GM13977 (cell line): ENCODE measurements at regions not wholly inside any gene's neighbourhood (a gene's known extent, or its start where the extent isn't known, plus 50 kb on each side); places are given as distances from the start of the nearest gene placed in this dataset.
"Not testable (repeated sequence)": the region's sequence is repeated elsewhere in the genome, so short reads cannot be mapped to it uniquely, and the experiment has no call there.

Source experiments
- DNase-seq: peaks from one replicate; pipeline ENCODE4 v3.0.0; 2012; ENCODE audit warnings: low spot score
- in situ Hi-C: fragments of 300-500 bp; cut with MboI; formaldehyde crosslinking; loops from one replicate; pipeline ENCODE4 v1.12.0; 2022; ENCODE audit warnings: low sequenced_read_pairs, low pct_unique_long_range_greater_than_20kb, mixed read lengths, inconsistent platforms; ENCODE audit not compliant: unreplicated experiment
- TF ChIP-seq, protein P1 (sequence below): IDR thresholded peaks from 2 replicates; pipeline ENCODE4 v1.5.1; 2012; ENCODE audit warnings: mild to moderate bottlenecking, control low read depth; ENCODE audit not compliant: insufficient read depth; ENCODE audit errors: extremely low read depth, missing control alignments

DNA sequence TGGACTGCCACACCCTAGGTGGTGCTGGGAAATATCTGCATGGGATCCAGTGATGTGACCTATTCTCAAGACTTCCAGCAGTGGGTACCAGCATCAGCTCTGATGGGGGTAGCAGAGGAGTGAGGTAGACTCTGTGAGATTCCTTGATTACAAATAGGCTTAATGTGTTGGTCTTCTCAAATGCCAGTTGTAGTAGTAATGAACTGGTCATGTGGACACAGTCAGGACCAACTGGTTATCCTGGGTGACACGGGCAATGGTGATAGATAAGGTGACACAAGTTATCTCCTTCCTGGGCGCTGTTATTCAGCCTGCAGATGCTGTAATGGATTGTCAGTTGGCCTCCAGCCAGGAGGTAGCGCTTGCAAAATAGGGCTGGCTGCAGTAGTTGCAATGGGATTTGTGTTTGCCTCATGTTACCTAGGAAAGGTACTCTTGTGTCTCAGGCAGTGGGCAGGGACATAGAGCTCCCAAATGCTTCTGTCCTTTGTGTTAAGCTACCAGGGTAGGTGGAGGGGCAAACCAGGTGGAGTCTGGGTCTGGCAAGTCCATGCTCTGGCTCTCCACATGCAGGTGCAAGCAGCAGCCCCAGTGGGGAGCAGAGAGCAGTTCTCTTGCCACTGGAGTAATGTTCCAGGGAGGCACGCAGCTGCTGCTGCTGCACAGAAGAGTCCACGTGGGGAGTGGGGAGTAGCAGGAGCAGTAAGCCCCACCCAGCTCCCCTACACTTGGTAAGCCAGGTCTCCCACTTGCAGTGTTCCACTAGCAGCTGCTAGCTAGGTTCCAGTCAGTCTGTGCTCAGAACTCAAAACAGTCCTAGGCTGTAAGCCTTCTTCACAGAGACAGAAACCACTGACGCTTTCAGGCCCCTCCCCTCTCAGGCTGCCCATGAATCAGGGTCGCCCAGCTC, 505.4 kb upstream of the DDX18 start:
- in situ Hi-C loops: no loop called here
- DNase-seq: no peak
- TF ChIP-seq, protein P1, sequence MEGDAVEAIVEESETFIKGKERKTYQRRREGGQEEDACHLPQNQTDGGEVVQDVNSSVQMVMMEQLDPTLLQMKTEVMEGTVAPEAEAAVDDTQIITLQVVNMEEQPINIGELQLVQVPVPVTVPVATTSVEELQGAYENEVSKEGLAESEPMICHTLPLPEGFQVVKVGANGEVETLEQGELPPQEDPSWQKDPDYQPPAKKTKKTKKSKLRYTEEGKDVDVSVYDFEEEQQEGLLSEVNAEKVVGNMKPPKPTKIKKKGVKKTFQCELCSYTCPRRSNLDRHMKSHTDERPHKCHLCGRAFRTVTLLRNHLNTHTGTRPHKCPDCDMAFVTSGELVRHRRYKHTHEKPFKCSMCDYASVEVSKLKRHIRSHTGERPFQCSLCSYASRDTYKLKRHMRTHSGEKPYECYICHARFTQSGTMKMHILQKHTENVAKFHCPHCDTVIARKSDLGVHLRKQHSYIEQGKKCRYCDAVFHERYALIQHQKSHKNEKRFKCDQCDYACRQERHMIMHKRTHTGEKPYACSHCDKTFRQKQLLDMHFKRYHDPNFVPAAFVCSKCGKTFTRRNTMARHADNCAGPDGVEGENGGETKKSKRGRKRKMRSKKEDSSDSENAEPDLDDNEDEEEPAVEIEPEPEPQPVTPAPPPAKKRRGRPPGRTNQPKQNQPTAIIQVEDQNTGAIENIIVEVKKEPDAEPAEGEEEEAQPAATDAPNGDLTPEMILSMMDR: no peak

DNA sequence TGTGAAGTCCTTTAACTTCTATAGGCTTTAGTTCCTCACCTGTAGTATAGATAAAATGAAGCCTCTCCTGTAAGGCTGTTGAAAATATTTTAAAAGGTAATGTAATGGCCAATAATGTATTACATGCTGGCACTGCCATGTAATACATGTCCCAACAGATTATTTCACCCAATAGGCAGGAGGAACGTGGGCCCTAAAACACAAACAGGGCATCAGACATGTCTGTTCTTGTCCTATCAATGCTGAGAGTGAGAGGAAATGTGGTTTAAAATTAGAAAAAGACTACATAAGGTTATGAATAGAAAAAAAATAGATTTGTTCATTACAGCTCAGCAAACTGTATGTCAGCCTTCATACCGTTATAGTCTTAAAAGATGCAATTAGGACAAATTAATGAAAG, 492.7 kb upstream of the DDX18 start:
- in situ Hi-C loops: no loop called here
- no peak for DNase-seq
- TF ChIP-seq, protein P1: no peak

DNA sequence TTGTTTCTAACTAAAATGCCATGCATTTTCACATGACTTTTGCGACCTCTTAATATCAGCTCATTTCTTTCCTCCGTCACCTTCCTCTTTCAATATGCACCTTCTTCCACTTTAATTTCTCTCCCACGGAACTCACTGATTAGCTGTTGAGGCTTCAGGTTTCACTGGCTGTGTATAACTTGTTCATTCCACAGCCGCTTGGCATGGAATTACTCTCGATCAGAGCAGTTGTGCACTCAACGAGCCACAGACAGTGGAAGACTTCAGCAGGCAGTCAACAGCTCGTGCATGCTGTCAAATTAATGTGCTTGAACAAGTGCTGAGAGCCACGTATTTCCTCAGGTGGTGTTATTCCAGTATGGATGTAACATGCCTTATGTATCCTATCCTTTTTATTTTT, 491.2 kb upstream of the DDX18 start:
- no peak for DNase-seq
- TF ChIP-seq, protein P1: no peak
- in situ Hi-C loops: no loop called here

DNA sequence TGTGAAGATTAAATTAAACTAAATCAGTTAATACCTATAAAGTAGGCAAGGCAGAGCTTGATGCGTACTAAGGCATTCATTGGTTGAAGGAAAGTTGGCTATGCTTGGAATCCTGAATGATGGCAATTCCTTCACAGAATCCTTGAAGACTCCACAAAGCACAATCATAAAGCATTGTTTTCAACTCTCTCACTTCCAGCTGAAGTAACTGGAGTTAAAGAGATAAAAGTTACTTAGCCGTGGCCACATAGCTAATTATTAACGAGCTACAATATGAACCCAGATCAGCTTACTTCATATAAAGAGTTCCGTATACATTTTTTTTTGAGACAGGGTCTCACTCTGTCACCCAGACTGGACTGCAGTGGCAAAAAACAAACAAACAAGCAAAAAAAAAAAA, 483.9 kb upstream of the DDX18 start:
- in situ Hi-C loops: no loop called here
- DNase-seq: no peak
- TF ChIP-seq, protein P1: no peak

DNA sequence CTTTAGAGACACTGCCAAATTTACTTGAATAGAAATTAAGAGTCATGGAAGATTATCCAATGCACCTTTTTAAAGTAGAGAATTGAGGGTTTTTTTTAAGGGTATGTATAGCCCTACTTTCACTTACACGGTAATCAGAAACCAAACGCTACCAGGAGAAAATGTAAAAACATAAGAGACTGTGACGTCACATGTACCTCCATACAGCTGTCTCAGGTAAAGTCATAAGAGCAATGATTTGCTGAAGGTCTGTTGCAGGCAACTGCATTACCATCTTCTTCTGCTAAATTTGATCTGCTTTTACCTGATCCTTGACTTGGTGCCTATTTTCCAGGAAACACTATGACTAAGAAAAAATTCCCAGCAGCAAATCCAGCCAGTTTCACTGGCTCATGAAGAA, 478.5 kb upstream of the DDX18 start:
- TF ChIP-seq, protein P1: no peak
- DNase-seq: no peak
- in situ Hi-C loops: no loop called here

DNA sequence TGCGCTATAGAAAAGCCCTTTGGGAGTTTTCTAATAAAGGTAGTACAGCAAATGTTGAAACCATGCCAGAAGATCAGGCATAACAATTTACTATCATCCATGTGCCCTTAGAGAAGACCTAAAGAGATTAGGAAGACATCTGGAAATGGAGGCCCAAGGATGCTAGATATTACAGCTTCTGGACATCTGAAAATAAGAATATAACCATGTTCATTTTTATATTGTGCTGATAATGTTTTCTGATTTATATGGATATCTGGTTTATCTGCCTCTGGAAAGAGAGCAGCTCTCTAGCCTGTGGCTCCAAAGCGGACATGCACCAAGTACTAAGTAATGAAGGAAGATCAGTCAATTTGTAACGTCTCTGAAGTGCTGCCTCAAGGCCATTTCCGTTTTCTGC, 478.0 kb upstream of the DDX18 start:
- in situ Hi-C loops: no loop called here
- TF ChIP-seq, protein P1: no peak
- no peak for DNase-seq

DNA sequence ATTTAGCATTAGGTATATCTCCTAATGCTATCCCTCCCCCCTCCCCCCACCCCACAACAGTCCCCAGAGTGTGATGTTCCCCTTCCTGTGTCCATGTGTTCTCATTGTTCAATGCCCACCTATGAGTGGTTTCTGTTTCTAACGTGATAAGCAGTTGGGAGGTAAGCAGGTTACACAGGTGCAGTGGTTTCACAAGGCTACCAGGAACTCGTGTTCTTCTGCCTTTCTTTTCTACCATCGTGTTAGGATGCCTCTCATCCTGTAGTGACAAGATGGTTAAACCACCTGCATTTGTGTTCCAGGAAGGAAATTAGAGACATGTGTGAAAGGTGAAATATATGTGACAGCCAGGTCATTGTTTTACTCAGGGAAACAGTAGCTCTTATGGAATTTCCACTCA, 476.5 kb upstream of the DDX18 start:
- DNase-seq, in situ Hi-C loops: not testable (repeated sequence)
